IMR-90 (cell line): ENCODE measurements at regions not wholly inside any gene's neighbourhood (a gene's known extent, or its start where the extent isn't known, plus 50 kb on each side); places are given as distances from the start of the nearest gene placed in this dataset.

Experiments used
- ATAC-seq: fragments of 200-7000 bp; cut with Tn5 transposase; 2 replicates; pipeline ENCODE4 v1.9.1; 2020; ENCODE audit warnings: low read depth, mild to moderate bottlenecking, moderate library complexity
- BruUV-seq: library from RNA; stranded (reverse); fragments of 400-500 nt; replicated peaks from 2 replicates; lab custom pipeline; 2021; lab: Mats Ljungman, UMichigan
- CTCF ChIA-PET: fragments of 300-600 bp; formaldehyde crosslinking; extraction: SDS; loops from one replicate; lab custom pipeline; 2021; ENCODE audit warnings: antibody characterized with exemption; lab: Yijun Ruan, JAX
- POLR2A ChIA-PET: fragments of 300-600 bp; sonication (Branson Sonifier 250); formaldehyde crosslinking; loops from one replicate; lab custom pipeline; 2022; ENCODE audit warnings: antibody characterized with exemption; ENCODE audit not compliant: unreplicated experiment; lab: Charles Lee
- DNase-seq: peaks from one replicate; pipeline ENCODE4 v3.0.0; 2013
- H2AFZ ChIP-seq: replicated peaks from 2 replicates; pipeline ENCODE3; 2013; ENCODE audit warnings: low read length, mild to moderate bottlenecking; ENCODE audit not compliant: poor library complexity
- H2AK5ac ChIP-seq: 2 replicates; pipeline ENCODE4 v1.6.1; 2013; ENCODE audit warnings: low read depth, low read length, inconsistent platforms
- H2AK9ac ChIP-seq: replicated peaks from 2 replicates; pipeline ENCODE3; 2013; ENCODE audit warnings: mild to moderate bottlenecking, low read depth, low read length, moderate library complexity; ENCODE audit not compliant: poor library complexity
- H2BK120ac ChIP-seq: 2 replicates; pipeline ENCODE4 v1.6.1; 2013; ENCODE audit warnings: low read depth, low read length, inconsistent platforms
- H2BK15ac ChIP-seq: 3 replicates; pipeline ENCODE4 v1.6.1; 2013; ENCODE audit warnings: low read depth, low read length, inconsistent platforms
- H2BK20ac ChIP-seq: 2 replicates; pipeline ENCODE4 v1.6.1; 2013; ENCODE audit warnings: low read depth, mild to moderate bottlenecking, inconsistent platforms, low read length, moderate library complexity
- H2BK5ac ChIP-seq: 2 replicates; pipeline ENCODE4 v1.6.1; 2013; ENCODE audit warnings: mild to moderate bottlenecking, low read depth, low read length, inconsistent platforms; ENCODE audit not compliant: poor library complexity, severe bottlenecking
- H3K14ac ChIP-seq: replicated peaks from 2 replicates; pipeline ENCODE4 v1.6.1; 2013; ENCODE audit warnings: low read depth, low read length, inconsistent platforms
- H3K18ac ChIP-seq: 2 replicates; pipeline ENCODE4 v1.6.1; 2013; ENCODE audit warnings: low read depth, low read length, control low read depth
- H3K23ac ChIP-seq: 2 replicates; pipeline ENCODE4 v1.6.1; 2013; ENCODE audit warnings: low read depth, low read length, inconsistent platforms
- H3K27ac ChIP-seq: 2 replicates; pipeline ENCODE4 v1.5.1; 2013; ENCODE audit warnings: mild to moderate bottlenecking, control low read depth, low read length; ENCODE audit not compliant: insufficient read depth
- H3K27me3 ChIP-seq: 2 replicates; pipeline ENCODE4 v1.6.1; 2013; ENCODE audit warnings: low read length; ENCODE audit not compliant: control insufficient read depth, insufficient read depth
- H3K36me3 ChIP-seq: 2 replicates; pipeline ENCODE4 v1.6.1; 2013; ENCODE audit warnings: low read length, mixed read lengths; ENCODE audit not compliant: control insufficient read depth, insufficient read depth
- H3K4ac ChIP-seq: 2 replicates; pipeline ENCODE4 v1.6.1; 2013; ENCODE audit warnings: low read depth, low read length, inconsistent platforms
- H3K4me1 ChIP-seq: 2 replicates; pipeline ENCODE4 v1.6.1; 2013; ENCODE audit warnings: low read length, mixed read lengths; ENCODE audit not compliant: control insufficient read depth, insufficient read depth
- H3K4me2 ChIP-seq: 2 replicates; pipeline ENCODE4 v1.6.1; 2013; ENCODE audit warnings: low read depth, mild to moderate bottlenecking, control low read depth, low read length, moderate library complexity
- H3K4me3 ChIP-seq: 2 replicates; pipeline ENCODE4 v1.5.1; 2013; ENCODE audit warnings: low read depth, mild to moderate bottlenecking, control low read depth, low read length, moderate library complexity; ENCODE audit not compliant: insufficient read depth
- H3K56ac ChIP-seq: 2 replicates; pipeline ENCODE4 v1.6.1; 2013; ENCODE audit warnings: low read length, inconsistent platforms; ENCODE audit not compliant: insufficient read depth; ENCODE audit errors: extremely low read depth
- H3K79me1 ChIP-seq, 2 experiments: 2 replicates each; pipeline ENCODE4 v1.6.1; 2013; ENCODE audit warnings: low read length in 2 of 2, inconsistent platforms in 1 of 2, low read depth in 1 of 2
- H3K9ac ChIP-seq: 2 replicates; pipeline ENCODE4 v1.6.1; 2013; ENCODE audit warnings: low read depth, low read length, control low read depth
- H3K9me1 ChIP-seq: 2 replicates; pipeline ENCODE4 v1.6.1; 2013; ENCODE audit warnings: low read length, inconsistent platforms; ENCODE audit not compliant: insufficient read depth
- H3K9me3 ChIP-seq: 2 replicates; pipeline ENCODE4 v1.6.1; 2013; ENCODE audit warnings: low read length; ENCODE audit not compliant: control insufficient read depth, insufficient read depth
- H4K20me1 ChIP-seq: 2 replicates; pipeline ENCODE4 v1.6.1; 2013; ENCODE audit warnings: low read length, inconsistent platforms; ENCODE audit not compliant: insufficient read depth
- H4K5ac ChIP-seq: 2 replicates; pipeline ENCODE4 v1.6.1; 2013; ENCODE audit warnings: mild to moderate bottlenecking, low read depth, low read length, control low read depth
- H4K8ac ChIP-seq, 2 experiments: 2 replicates each; pipeline ENCODE4 v1.6.1; 2013; ENCODE audit warnings: low read depth in 2 of 2, low read length in 2 of 2, control low read depth in 1 of 2, inconsistent platforms in 1 of 2
- H4K91ac ChIP-seq: 2 replicates; pipeline ENCODE4 v1.6.1; 2013; ENCODE audit warnings: low read depth, low read length, inconsistent platforms; ENCODE audit not compliant: insufficient read depth
- BHLHE40 ChIP-seq: fragments of 150-350 bp; IDR thresholded peaks from 2 replicates; pipeline ENCODE4 v1.6.1; 2016; ENCODE audit warnings: mild to moderate bottlenecking, low read depth, low read length
- CEBPB ChIP-seq: IDR thresholded peaks from 2 replicates; pipeline ENCODE4 v1.6.1; 2012; ENCODE audit warnings: low read depth, low read length, improper control_type of control experiment
- ELK1 ChIP-seq: fragments of 150-350 bp; IDR thresholded peaks from 2 replicates; pipeline ENCODE4 v1.6.1; 2016; ENCODE audit warnings: low read depth, mild to moderate bottlenecking, low read length, moderate library complexity, borderline replicate concordance
- FOS ChIP-seq: fragments of 150-350 bp; IDR thresholded peaks from 2 replicates; pipeline ENCODE4 v1.6.1; 2016; ENCODE audit warnings: low read depth, low read length
- RAD21 ChIP-seq: IDR thresholded peaks from 2 replicates; pipeline ENCODE4 v1.6.1; 2012; ENCODE audit warnings: low read length, improper control_type of control experiment
- RCOR1 ChIP-seq: IDR thresholded peaks from 2 replicates; pipeline ENCODE4 v1.6.1; 2012; ENCODE audit warnings: mild to moderate bottlenecking, low read length, improper control_type of control experiment; ENCODE audit not compliant: insufficient replicate concordance
- USF2 ChIP-seq: fragments of 150-350 bp; IDR thresholded peaks from 2 replicates; pipeline ENCODE4 v1.6.1; 2017; ENCODE audit warnings: mild to moderate bottlenecking, antibody characterized with exemption, low read length, low read depth
- WGBS, 2 experiments: methylation state at CpG; one replicate each; pipeline versions ENCODE4 v1.1.5 to v1.1.7; 2013; ENCODE audit warnings: missing lambda C conversion rate in 2 of 2; ENCODE audit not compliant: insufficient read length in 1 of 2; ENCODE audit errors: extremely low coverage in 2 of 2; 5-methylcytosine and 5-hydroxymethylcytosine counted together
- dilution Hi-C: fragments of 300-500 bp; cut with HindIII; formaldehyde crosslinking; loops from one replicate; pipeline ENCODE4 v1.14.3; 2018; ENCODE audit warnings: low sequenced_read_pairs; ENCODE audit not compliant: unreplicated experiment
- in situ Hi-C: fragments of 300-500 bp; cut with MboI; formaldehyde crosslinking; loops from 3 replicates; pipeline ENCODE4 v1.14.3; 2019; ENCODE audit warnings: low sequenced_read_pairs, inconsistent platforms, mixed read lengths
- intact Hi-C: fragments of 100-400 bp; cut with micrococcal nuclease; formaldehyde crosslinking; loops from 2 replicates; pipeline ENCODE4 v1.10.0; 2022

GRCh38 chr13:107342747-107343146 is 774.8 kb upstream of the ARGLU1 start:
- TF ChIP-seq ELK1: no peak
- TF ChIP-seq USF2: no peak
- TF ChIP-seq FOS: no peak
- no peak for TF ChIP-seq CEBPB
- TF ChIP-seq RCOR1: no peak
- TF ChIP-seq RAD21: no peak
- no peak for TF ChIP-seq BHLHE40
- H3K9ac ChIP-seq: no peak overlapping the region
- no peak overlapping the region for H2AFZ ChIP-seq
- no peak overlapping the region for H3K27ac ChIP-seq
- dilution Hi-C loops (no loop called here), intact Hi-C loops (loop anchor here (5.0 kb wide), 1 partner anchor 40 kb away; no protein-coding TSS in a partner anchor), in situ Hi-C loops (no loop called here)
- H2AK5ac ChIP-seq: no peak overlapping the region
- H2BK15ac ChIP-seq: no peak overlapping the region; the same call in 2 of the 3 replicates
- H3K4me3 ChIP-seq: no peak overlapping the region
- no peaks in the 10 kb centered on the region for H3K36me3 ChIP-seq
- ATAC-seq (no peak), DNase-seq (no peak)
- H2BK120ac ChIP-seq: peak overlapping the region; percentile 10; the same call in 1 of the 2 replicates
- whole genome bisulfite sequencing, 2 experiments: no CpG with 5 or more reads among the region's 3 CpGs
- peaks cover 2% of the 10 kb centered on the region; the same call in 1 of the 2 replicates for H3K9me1 ChIP-seq
- H4K91ac ChIP-seq: no peak overlapping the region
- H4K20me1 ChIP-seq: no peaks in the 10 kb centered on the region
- no peak overlapping the region for H2AK9ac ChIP-seq
- BruUV-seq: no TSS peak
- H3K14ac ChIP-seq: 0 out of 2 replicates have a peak overlapping the region, but pooled peaks have one; percentile 44
- peaks cover 15 to 32% of the 10 kb centered on the region in 2 experiments for H3K79me1 ChIP-seq
- CTCF ChIA-PET: no interaction called here
- H2BK5ac ChIP-seq: peak overlapping the region; percentile 30
- no peaks in the 10 kb centered on the region for H3K27me3 ChIP-seq
- peak overlapping the region; percentile 43; the same call in 1 of the 2 replicates for H4K5ac ChIP-seq
- POLR2A ChIA-PET: no interaction called here
- H3K4me1 ChIP-seq: peaks cover 4% of the 10 kb centered on the region
- peak overlapping the region; percentile 25; the same call in 1 of the 2 replicates for H3K18ac ChIP-seq
- no peak overlapping the region for H4K8ac ChIP-seq
- H3K9me3 ChIP-seq: no peaks in the 10 kb centered on the region
- H2BK20ac ChIP-seq: no peak overlapping the region
- no peak overlapping the region; the same call in 1 of the 2 replicates for H3K4me2 ChIP-seq
- no peak overlapping the region for H3K4ac ChIP-seq
- no peak overlapping the region for H3K56ac ChIP-seq
- H3K23ac ChIP-seq: no peak overlapping the region
